HG03558 (cell line): ENCODE measurements at regions not wholly inside any gene's neighbourhood (a gene's known extent, or its start where the extent isn't known, plus 50 kb on each side); places are given as distances from the start of the nearest gene placed in this dataset.
A peak's percentile ranks its signal among the peaks of the same experiment; 100 is the strongest.

Experiments used
- ATAC-seq: cut with Tn5 transposase; IDR thresholded peaks from one replicate; pipeline ENCODE4 v1.9.1; 2021; ENCODE audit warnings: moderate number of reproducible peaks; ENCODE audit not compliant: unreplicated experiment; ENCODE audit errors: extremely low read depth

DNA sequence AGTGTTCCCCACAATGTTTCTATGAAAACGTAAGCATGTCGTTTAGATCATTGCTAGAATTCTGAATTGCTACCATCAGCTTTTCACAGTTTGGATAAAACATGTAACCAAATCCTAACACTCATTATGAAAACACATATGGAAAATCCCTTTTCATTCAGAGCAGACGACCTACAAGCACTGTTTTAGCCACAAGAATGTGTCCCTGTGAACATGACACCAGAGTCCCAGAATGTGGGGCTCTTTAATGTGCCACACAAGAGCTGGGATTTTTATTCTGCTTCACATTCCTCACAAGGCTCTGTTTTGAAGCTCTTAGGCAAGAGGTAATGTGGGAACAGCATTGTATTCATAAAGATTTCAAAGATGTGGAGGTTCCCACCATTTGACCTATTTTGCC lies 141.1 kb upstream of the CITED2 start:
- no peak for ATAC-seq

DNA sequence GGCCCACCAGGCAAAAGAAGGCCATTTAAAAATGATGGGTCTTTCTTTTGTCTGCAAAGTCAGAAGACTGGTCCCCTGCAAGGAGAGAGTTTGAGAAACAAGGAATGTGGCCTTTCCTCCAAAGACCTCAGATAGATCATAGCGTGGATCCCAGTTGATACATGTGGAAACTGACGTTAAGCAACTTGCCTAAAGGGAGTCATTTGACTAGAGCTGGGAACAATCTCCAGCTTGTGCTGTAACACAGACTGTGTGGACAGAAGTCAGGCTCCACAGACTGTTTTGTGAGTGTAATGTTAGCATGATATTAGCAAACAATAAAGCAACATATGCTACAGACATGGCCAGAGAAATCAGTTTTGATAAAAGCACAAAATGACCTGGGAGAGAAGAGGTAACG lies 140.4 kb upstream of the CITED2 start:
- no peak for ATAC-seq

GRCh38 chr6:139510040-139510790 lies 135.8 kb upstream of the CITED2 start:
- no peak for ATAC-seq

DNA sequence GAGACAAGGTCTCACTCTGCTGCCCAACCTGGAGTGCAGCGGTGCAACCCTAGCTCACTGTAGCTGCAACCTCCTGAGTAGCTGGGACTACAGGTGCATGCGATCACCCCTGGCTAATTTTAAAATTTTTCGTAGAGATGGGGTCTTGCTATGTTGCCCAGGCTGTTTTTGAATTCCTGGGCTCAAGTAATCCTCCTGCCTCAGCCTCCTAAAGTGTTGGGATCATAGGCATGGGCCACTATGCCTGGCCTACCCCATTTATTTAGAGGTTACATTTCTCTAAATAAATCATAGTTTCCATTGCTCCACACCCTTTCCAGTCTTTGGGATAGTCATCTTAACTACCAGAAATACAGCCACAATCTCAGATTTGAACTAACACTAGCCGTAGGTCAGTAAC lies 134.7 kb upstream of the CITED2 start:
- no peak for ATAC-seq

DNA sequence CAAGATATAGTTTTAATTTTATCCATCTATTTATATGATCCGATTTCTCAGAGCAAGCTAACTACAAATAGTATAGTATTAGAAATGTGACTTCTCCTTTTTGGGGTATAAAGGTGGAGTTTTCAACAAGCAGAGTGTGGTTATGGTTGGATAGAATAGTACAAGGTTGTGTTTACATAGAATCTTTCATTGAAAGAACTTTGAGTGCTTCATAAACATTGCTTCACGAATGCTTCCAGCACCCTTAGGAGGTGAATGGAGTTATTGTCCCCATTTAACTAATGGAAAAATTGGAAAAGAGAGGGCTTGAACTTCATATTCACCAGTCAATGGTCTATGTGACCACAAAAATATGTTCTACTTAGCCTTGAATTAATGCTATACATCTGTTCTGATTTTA lies 134.1 kb upstream of the CITED2 start:
- ATAC-seq: no peak

DNA sequence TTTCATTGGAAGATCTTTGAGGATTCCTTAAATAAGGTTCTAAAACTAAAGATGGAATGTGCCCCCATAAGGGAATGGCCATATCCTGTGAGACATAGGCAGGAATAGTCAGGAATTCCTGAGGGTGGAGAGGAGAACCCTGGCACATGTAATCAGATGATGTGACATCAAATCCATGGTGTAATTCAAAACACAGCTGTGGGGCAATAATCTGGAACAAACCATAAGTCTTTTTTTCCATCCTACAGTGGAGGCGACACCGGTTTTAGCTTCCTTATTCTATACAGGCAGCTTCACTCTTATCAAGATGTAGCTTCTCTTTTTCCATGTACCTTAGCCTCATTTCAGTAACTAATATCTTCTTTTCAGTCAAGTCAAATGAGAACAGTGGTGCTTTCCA lies 133.6 kb upstream of the CITED2 start:
- no peak for ATAC-seq

DNA sequence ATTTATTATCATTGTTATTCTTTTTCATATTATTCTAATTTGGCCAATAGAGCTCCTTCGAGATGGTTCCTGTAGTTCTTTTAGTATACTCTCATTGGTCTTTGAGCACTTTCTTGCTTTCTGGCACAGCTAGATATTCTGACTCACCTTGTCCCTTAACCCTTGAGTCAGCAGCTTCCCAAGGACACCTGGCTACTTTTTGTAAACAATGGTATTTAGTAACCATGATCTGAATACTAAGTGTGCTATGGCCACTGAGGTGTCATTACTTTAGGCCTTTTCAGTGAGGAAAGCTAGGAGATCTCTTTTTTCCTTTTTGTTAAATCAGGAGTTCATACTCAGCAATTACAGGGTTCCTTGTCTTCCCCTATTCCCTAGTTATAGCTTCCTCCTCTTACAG lies 126.5 kb upstream of the CITED2 start:
- no peak for ATAC-seq

GRCh38 chr6:139498715-139499114 lies 124.3 kb upstream of the CITED2 start:
- no peak for ATAC-seq

GRCh38 chr6:139497345-139497961 lies 123.0 kb upstream of the CITED2 start:
- no peak for ATAC-seq

GRCh38 chr6:139496654-139497344 lies 122.4 kb upstream of the CITED2 start:
- ATAC-seq: no peak

GRCh38 chr6:139494376-139494990 lies 120.0 kb upstream of the CITED2 start:
- no peak for ATAC-seq

GRCh38 chr6:139490482-139490881 lies 116.0 kb upstream of the CITED2 start:
- peak; percentile 76 for ATAC-seq

DNA sequence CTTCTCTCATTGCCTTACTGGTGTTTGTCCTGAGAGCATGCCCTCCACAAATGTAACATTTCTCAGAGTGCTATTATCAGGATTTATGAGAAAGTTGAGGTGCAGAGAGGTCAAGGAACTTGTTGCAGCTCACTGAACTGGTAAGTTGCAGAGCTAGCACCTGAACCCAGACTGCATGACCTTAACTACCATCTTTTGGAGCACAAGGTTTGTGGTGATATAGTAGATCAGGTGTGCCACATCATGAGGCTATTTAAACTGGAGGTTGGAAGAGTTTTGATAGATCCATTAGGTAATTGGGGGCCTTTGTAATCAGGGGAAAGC lies 112.0 kb upstream of the CITED2 start:
- no peak for ATAC-seq

DNA sequence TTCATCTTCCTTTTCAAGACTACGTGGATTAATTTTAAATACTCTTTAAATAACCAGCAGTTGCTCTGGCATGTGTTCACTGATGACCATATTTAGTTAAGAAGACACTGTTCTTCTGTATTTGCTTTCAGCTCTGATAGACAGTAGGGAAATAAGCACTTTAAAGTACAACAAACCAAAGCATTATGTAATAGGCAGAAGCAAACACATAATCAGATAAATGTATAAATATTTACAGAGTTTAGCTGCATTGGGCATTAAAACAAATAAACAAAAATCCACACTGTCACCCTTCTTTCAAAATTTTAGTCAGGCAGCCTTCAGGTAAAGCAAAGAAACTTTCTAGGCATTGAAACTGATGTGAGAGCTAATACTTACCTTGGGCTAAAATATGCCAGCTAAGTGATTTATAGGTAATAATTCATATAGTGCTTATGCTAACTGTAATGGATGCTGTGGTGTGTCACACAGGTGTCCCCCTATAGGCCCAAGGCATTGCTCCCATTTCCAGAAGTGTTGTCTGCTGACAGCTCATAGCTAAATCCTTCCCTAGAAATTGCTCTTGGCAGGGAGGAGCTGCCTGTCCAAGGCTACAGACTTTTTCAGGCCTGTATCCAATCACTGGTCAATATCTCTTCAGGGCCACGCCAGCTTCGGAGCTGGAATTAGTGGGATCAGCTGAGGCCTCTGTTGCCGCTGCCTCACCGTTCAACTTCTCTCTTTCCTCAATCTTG lies 111.5 kb upstream of the CITED2 start:
- ATAC-seq: no peak

GRCh38 chr6:139485185-139485584 lies 110.7 kb upstream of the CITED2 start:
- ATAC-seq: no peak

DNA sequence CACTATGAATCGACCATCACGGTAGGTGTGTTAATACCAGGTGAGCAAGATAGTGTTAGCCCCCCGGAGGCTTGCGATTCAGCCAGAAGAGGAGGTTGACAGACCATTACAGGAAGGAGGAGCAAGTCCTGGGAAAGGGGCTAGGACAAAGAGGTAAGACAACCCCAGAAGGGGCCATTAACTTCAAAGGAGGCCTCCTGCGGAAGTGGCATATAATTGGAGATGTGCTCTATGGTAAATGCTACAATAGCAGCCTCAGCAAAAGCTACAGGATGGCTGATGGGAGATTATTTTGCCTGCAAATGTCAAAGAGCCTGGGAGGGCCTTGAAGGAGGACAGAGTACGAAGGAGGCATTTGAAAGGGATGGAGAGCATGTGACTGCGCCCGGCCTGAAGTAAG lies 108.6 kb upstream of the CITED2 start:
- no peak for ATAC-seq

DNA sequence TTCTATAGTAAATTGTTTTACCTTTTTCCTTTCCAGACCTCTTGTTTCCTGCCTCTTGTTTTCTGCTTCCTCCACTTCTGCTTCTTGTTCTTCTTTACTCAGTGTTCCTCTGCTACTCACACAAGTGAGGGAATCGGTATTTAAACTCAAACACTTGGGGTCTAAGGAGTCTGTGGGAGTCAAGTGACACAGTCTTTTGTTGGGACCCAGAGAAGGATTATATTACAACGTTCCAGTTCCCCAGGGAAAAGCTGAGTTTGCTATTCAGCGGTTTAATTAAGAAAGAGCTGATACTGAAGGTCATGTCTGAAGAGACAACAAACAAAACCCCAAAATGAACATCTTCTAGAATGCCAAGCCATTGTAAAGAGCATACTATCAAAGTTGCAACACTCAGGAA lies 107.8 kb upstream of the CITED2 start:
- no peak for ATAC-seq

- no peak for ATAC-seq
Observed at GRCh38 chr6:139480356-139481165, 106.1 kb upstream of the CITED2 start.

GRCh38 chr6:139479433-139480222 lies 105.2 kb upstream of the CITED2 start:
- no peak for ATAC-seq
